PC-3 (cell line): ENCODE measurements at regions not wholly inside any gene's neighbourhood (a gene's known extent, or its start where the extent isn't known, plus 50 kb on each side); places are given as distances from the start of the nearest gene placed in this dataset.

Experiments used
- ATAC-seq: fragments of 200-7000 bp; cut with Tn5 transposase; 2 replicates; pipeline ENCODE4 v1.9.1; 2020; ENCODE audit warnings: mild to moderate bottlenecking, moderate library complexity
- BruUV-seq: library from RNA; stranded (reverse); fragments of 400-500 nt; replicated peaks from 2 replicates; lab custom pipeline; 2021; lab: Mats Ljungman, UMichigan
- CTCF ChIA-PET: fragments of 300-600 bp; sonication (Branson Sonifier 250); formaldehyde crosslinking; loops from one replicate; lab custom pipeline; 2022; ENCODE audit warnings: antibody characterized with exemption; lab: Charles Lee
- POLR2A ChIA-PET: fragments of 300-600 bp; sonication (Branson Sonifier 250); formaldehyde crosslinking; loops from one replicate; lab custom pipeline; 2022; ENCODE audit warnings: antibody characterized with exemption; ENCODE audit not compliant: unreplicated experiment; lab: Charles Lee
- DNase-seq: peaks from one replicate; pipeline ENCODE4 v3.0.0-alpha.2; 2015
- H2AFZ ChIP-seq: fragments of 300-600 bp; sonication (generic); 2 replicates; pipeline ENCODE4 v1.6.0; 2016; ENCODE audit warnings: antibody characterized with exemption, low read length
- H3F3A ChIP-seq: fragments of 300-600 bp; sonication (generic); one replicate; pipeline ENCODE4 v1.6.0; 2017; ENCODE audit warnings: antibody characterized with exemption, low read length, control low read depth, mild to moderate bottlenecking; ENCODE audit not compliant: unreplicated experiment
- H3K27ac ChIP-seq: fragments of 300-600 bp; sonication (generic); 2 replicates; pipeline ENCODE4 v1.5.1; 2016; ENCODE audit warnings: mild to moderate bottlenecking, low read length
- H3K27me3 ChIP-seq: fragments of 300-600 bp; sonication (generic); 2 replicates; pipeline ENCODE4 v1.6.1; 2016; ENCODE audit warnings: low read length, mixed read lengths
- H3K36me3 ChIP-seq: fragments of 300-600 bp; sonication (generic); 2 replicates; pipeline ENCODE4 v1.6.1; 2016; ENCODE audit warnings: low read depth, mixed run types, low read length, mixed read lengths
- H3K4me1 ChIP-seq: fragments of 300-600 bp; sonication (generic); 2 replicates; pipeline ENCODE4 v1.5.1; 2016; ENCODE audit warnings: low read length; ENCODE audit not compliant: insufficient read depth
- H3K4me2 ChIP-seq: fragments of 300-600 bp; sonication (generic); 2 replicates; pipeline ENCODE4 v1.6.0; 2016; ENCODE audit warnings: low read length
- H3K4me3 ChIP-seq: fragments of 300-600 bp; sonication (generic); 2 replicates; pipeline ENCODE4 v1.5.1; 2016; ENCODE audit warnings: mild to moderate bottlenecking, low read length, mixed read lengths
- H3K79me2 ChIP-seq: fragments of 300-600 bp; sonication (generic); 2 replicates; pipeline ENCODE4 v1.6.1; 2017; ENCODE audit warnings: low read length, mixed read lengths
- H3K9ac ChIP-seq: fragments of 300-600 bp; sonication (generic); 2 replicates; pipeline ENCODE4 v1.6.0; 2016; ENCODE audit warnings: mild to moderate bottlenecking, low read length
- H3K9me2 ChIP-seq: fragments of 300-600 bp; sonication (generic); replicated peaks from 2 replicates; pipeline ENCODE4 v1.6.1; 2016; ENCODE audit warnings: mixed run types, low read length, mixed read lengths
- H3K9me3 ChIP-seq: fragments of 300-600 bp; sonication (generic); 2 replicates; pipeline ENCODE4 v1.6.1; 2016; ENCODE audit warnings: low read length, mixed read lengths
- H4K20me1 ChIP-seq: fragments of 300-600 bp; sonication (generic); 2 replicates; pipeline ENCODE4 v1.6.1; 2016; ENCODE audit warnings: low read length, mixed read lengths
- EZH2 ChIP-seq: fragments of 300-600 bp; sonication (generic); IDR thresholded peaks from one replicate; pipeline ENCODE4 v1.6.1; 2017; ENCODE audit warnings: antibody characterized with exemption, mild to moderate bottlenecking, low read length; ENCODE audit not compliant: unreplicated experiment
- EZH2phosphoT487 ChIP-seq: fragments of 300-600 bp; sonication (generic); IDR thresholded peaks from 2 replicates; pipeline ENCODE4 v1.6.1; 2018; ENCODE audit warnings: mild to moderate bottlenecking, antibody characterized with exemption, low read length, borderline replicate concordance
- intact Hi-C: fragments of 100-400 bp; cut with micrococcal nuclease; formaldehyde crosslinking; loops from 2 replicates; pipeline ENCODE4 v1.9.0; 2023
- TF ChIP-seq, protein P1 (sequence below): fragments of 300-600 bp; sonication (generic); conservative IDR thresholded peaks from 2 replicates; pipeline ENCODE4 v1.5.1; 2017; ENCODE audit warnings: antibody characterized with exemption, low read depth, mild to moderate bottlenecking, low read length

DNA sequence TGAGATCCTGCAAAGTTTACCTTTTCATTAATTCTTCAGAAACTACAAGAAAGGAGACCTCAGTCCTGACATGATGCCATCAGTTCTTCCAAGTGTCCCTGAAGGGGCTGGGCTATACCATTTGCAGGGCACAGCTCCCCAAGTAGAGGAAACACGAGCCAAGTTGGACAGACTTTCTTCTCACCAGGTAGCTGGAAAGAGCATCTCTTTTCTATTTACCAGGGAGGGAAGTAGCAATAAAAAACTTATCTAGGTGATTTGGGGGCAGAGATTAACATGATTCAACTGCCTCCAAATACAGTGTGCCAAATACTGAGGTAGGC lies 103.9 kb upstream of the KCND3 start:
- intact Hi-C loops, result no loop called here
- no peaks in the 10 kb centered on the region for H3K36me3 ChIP-seq
- TF ChIP-seq, protein P1, sequence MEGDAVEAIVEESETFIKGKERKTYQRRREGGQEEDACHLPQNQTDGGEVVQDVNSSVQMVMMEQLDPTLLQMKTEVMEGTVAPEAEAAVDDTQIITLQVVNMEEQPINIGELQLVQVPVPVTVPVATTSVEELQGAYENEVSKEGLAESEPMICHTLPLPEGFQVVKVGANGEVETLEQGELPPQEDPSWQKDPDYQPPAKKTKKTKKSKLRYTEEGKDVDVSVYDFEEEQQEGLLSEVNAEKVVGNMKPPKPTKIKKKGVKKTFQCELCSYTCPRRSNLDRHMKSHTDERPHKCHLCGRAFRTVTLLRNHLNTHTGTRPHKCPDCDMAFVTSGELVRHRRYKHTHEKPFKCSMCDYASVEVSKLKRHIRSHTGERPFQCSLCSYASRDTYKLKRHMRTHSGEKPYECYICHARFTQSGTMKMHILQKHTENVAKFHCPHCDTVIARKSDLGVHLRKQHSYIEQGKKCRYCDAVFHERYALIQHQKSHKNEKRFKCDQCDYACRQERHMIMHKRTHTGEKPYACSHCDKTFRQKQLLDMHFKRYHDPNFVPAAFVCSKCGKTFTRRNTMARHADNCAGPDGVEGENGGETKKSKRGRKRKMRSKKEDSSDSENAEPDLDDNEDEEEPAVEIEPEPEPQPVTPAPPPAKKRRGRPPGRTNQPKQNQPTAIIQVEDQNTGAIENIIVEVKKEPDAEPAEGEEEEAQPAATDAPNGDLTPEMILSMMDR, result no peak
- TF ChIP-seq EZH2phosphoT487, result no peak
- no peak for TF ChIP-seq EZH2
- H2AFZ ChIP-seq, result no peak overlapping the region
- no peak for DNase-seq
- H3K4me1 ChIP-seq, result no peaks in the 10 kb centered on the region
- no peaks in the 10 kb centered on the region for H3K79me2 ChIP-seq
- H3K9me2 ChIP-seq, result no peaks in the 10 kb centered on the region
- no peak for ATAC-seq
- BruUV-seq, result no TSS peak
- H3K4me2 ChIP-seq, result no peak overlapping the region
- H3F3A ChIP-seq, result no peaks in the 10 kb centered on the region
- H3K9ac ChIP-seq, result no peak overlapping the region
- CTCF ChIA-PET, result no interaction called here
- H4K20me1 ChIP-seq, result no peaks in the 10 kb centered on the region
- H3K27me3 ChIP-seq, result peaks cover 22% of the 10 kb centered on the region
- H3K9me3 ChIP-seq, result no peaks in the 10 kb centered on the region
- POLR2A ChIA-PET, result no interaction called here
- no peak overlapping the region for H3K27ac ChIP-seq
- H3K4me3 ChIP-seq, result no peak overlapping the region

DNA sequence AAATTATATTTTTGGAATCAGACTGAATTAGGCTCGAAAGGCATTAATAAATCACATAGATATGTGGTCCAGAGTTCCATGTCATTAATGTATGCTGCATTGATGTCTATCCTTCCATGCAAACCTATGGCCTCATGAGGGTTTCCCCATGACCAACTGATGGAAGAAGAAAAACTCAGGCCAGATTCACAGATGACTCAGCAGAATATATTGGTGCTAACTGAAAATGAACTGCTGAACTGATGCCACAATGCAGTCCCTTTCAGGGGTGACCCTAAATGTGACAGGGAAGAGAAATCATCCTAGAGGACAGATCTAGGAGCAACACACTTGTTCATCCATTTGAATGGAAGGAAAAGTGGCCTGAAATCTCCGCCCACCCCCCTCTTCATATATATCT lies 110.5 kb upstream of the KCND3 start:
- DNase-seq (no peak), ATAC-seq (no peak)
- Histone ChIP-seq H3K9me3 (no peaks in the 10 kb centered on the region), H3K9me2 (no peaks in the 10 kb centered on the region), H3F3A (no peaks in the 10 kb centered on the region), H2AFZ (no peak overlapping the region), H3K27ac (no peak overlapping the region), H3K36me3 (no peaks in the 10 kb centered on the region), H3K27me3 (peaks cover 11% of the 10 kb centered on the region), H3K9ac (no peak overlapping the region), H3K4me3 (no peak overlapping the region), H4K20me1 (no peaks in the 10 kb centered on the region), H3K4me1 (no peaks in the 10 kb centered on the region), H3K4me2 (no peak overlapping the region), H3K79me2 (no peaks in the 10 kb centered on the region)
- intact Hi-C loops, result no loop called here
- ChIA-PET POLR2A (no interaction called here), CTCF (no interaction called here)
- TF ChIP-seq, protein P1, result no peak
- TF ChIP-seq EZH2 (no peak), EZH2phosphoT487 (no peak)
- BruUV-seq, result no TSS peak

DNA sequence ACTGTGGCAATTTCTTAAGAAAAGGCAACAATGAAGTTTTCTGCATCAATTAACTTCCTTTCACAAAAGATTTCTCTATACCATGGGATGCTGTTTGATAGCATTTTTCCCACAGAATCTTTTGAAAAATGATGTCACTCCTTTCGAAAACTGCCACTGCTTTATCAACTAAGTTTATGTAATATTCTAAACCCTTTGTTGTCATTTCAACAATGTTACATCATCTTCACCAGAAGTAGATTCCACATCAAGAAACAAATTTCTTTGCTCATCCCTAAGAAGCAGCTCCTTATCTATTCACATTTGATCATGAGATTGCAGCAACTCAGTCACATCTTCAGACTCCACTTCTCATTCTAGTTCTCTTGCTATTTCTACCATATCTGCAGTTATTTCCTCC lies 116.1 kb upstream of the KCND3 start:
- no peak overlapping the region for H2AFZ ChIP-seq
- H3K9ac ChIP-seq, result no peak overlapping the region
- H3K4me2 ChIP-seq, result no peak overlapping the region
- ChIA-PET POLR2A (no interaction called here), CTCF (no interaction called here)
- H3K4me1 ChIP-seq, result no peaks in the 10 kb centered on the region
- TF ChIP-seq, protein P1, result no peak
- TF ChIP-seq EZH2phosphoT487 (no peak), EZH2 (no peak)
- no peaks in the 10 kb centered on the region for H4K20me1 ChIP-seq
- no peak for DNase-seq
- H3K4me3 ChIP-seq, result no peak overlapping the region
- H3K79me2 ChIP-seq, result no peaks in the 10 kb centered on the region
- BruUV-seq, result no TSS peak
- H3K9me3 ChIP-seq, result no peaks in the 10 kb centered on the region
- no peak for ATAC-seq
- H3K27ac ChIP-seq, result no peak overlapping the region
- H3K27me3 ChIP-seq, result no peaks in the 10 kb centered on the region
- intact Hi-C loops, result no loop called here
- H3F3A ChIP-seq, result no peaks in the 10 kb centered on the region
- H3K9me2 ChIP-seq, result no peaks in the 10 kb centered on the region
- H3K36me3 ChIP-seq, result no peaks in the 10 kb centered on the region
